ENCODE measurements at regions not wholly inside any gene's neighbourhood (a gene's known extent, or its start where the extent isn't known, plus 50 kb on each side); places are given as distances from the start of the nearest gene placed in this dataset.

DNA sequence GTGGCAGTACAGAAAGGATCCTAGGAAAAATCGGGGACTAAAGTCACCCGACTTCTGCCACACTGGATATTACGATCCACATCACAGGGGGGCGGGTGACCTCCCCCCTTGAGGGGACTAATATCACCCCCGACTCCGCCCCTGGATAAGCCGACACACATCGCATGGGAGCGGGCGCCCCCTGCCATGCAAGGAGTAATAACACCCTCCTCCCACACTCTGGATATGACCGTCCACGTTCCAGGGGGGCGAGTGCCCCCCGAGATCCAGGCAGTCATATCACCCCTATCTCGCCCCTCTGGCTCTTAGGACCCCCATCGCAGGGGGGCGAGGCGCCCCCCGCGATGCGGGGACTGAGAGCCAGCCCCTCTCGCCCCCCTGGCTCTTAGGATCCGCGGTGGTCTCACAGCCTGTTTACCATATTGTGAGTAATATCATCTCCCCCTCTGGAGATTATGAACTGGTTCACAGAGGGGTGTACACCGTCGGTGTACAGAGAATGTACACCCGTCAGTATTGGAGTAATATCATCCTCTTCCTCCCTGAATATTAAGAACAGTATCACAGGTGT, 423.0 kb downstream of the DIRAS2 start:
- TF ChIP-seq, protein P1, sequence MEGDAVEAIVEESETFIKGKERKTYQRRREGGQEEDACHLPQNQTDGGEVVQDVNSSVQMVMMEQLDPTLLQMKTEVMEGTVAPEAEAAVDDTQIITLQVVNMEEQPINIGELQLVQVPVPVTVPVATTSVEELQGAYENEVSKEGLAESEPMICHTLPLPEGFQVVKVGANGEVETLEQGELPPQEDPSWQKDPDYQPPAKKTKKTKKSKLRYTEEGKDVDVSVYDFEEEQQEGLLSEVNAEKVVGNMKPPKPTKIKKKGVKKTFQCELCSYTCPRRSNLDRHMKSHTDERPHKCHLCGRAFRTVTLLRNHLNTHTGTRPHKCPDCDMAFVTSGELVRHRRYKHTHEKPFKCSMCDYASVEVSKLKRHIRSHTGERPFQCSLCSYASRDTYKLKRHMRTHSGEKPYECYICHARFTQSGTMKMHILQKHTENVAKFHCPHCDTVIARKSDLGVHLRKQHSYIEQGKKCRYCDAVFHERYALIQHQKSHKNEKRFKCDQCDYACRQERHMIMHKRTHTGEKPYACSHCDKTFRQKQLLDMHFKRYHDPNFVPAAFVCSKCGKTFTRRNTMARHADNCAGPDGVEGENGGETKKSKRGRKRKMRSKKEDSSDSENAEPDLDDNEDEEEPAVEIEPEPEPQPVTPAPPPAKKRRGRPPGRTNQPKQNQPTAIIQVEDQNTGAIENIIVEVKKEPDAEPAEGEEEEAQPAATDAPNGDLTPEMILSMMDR (IDR thresholded peaks at IDR 0.05), result peak in 2 of 3 experiments; percentile 35 to 46
- TF ChIP-seq POLR2A (IDR thresholded peaks at IDR 0.05), result no peak

Measured in testis (tissue), 2 donors.